Ovary (tissue), 3 donors: ENCODE measurements at regions not wholly inside any gene's neighbourhood (a gene's known extent, or its start where the extent isn't known, plus 50 kb on each side); places are given as distances from the start of the nearest gene placed in this dataset.

Source experiments
- EP300 ChIP-seq: sonication (generic); formaldehyde crosslinking; IDR thresholded peaks from one replicate; pipeline ENCODE4 v1.6.1; 2017; ENCODE audit warnings: antibody characterized with exemption
- POLR2A ChIP-seq: fragments of 450-650 bp; IDR thresholded peaks from one replicate; pipeline ENCODE4 v1.6.1; 2017; ENCODE audit warnings: antibody characterized with exemption, mild to moderate bottlenecking, moderate library complexity
- TF ChIP-seq, protein P1 (sequence below), 3 donors: fragments of 450-650 bp in 2 of 3; fragments of 200-600 bp in 1 of 3; IDR thresholded peaks; one replicate each; pipeline versions ENCODE4 v1.5.1 to v1.8.0; 2016 to 2022; ENCODE audit warnings: antibody characterized with exemption in 3 of 3, mild to moderate bottlenecking in 1 of 3
- donor health status: DM: no; HTN: no; CAD: no.

DNA sequence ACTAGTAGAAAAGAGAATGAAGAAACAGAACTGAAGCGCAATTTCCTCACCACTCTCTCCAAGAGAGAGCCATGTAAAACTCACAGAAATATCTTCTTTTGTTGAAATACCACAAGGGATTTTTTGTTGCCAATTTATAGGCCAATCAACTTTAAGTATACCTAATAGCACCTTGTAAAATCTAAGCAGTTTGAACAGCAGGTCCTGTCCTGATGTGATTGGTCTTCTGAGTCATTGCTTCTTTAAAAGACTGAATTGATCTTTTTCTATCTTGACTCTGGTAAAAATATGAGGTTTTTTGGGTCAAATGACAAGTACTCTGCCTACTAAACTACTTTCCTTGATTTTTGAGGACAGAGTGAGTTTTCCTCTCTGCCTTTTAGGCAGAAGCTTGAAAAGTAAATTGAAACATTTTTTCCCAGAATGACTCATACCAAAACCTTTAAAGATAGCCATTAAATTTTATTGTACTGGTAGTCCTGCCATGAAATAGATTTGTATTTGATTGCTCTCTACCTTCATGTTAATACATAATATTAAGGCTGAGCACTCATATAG is 343.9 kb upstream of the CBLB start:
- TF ChIP-seq, protein P1, sequence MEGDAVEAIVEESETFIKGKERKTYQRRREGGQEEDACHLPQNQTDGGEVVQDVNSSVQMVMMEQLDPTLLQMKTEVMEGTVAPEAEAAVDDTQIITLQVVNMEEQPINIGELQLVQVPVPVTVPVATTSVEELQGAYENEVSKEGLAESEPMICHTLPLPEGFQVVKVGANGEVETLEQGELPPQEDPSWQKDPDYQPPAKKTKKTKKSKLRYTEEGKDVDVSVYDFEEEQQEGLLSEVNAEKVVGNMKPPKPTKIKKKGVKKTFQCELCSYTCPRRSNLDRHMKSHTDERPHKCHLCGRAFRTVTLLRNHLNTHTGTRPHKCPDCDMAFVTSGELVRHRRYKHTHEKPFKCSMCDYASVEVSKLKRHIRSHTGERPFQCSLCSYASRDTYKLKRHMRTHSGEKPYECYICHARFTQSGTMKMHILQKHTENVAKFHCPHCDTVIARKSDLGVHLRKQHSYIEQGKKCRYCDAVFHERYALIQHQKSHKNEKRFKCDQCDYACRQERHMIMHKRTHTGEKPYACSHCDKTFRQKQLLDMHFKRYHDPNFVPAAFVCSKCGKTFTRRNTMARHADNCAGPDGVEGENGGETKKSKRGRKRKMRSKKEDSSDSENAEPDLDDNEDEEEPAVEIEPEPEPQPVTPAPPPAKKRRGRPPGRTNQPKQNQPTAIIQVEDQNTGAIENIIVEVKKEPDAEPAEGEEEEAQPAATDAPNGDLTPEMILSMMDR (IDR thresholded peaks at IDR 0.05): no peak
- TF ChIP-seq EP300 (no peak), POLR2A (no peak)
